ENCODE measurements at regions not wholly inside any gene's neighbourhood (a gene's known extent, or its start where the extent isn't known, plus 50 kb on each side); places are given as distances from the start of the nearest gene placed in this dataset.

- TF ChIP-seq, protein P1, sequence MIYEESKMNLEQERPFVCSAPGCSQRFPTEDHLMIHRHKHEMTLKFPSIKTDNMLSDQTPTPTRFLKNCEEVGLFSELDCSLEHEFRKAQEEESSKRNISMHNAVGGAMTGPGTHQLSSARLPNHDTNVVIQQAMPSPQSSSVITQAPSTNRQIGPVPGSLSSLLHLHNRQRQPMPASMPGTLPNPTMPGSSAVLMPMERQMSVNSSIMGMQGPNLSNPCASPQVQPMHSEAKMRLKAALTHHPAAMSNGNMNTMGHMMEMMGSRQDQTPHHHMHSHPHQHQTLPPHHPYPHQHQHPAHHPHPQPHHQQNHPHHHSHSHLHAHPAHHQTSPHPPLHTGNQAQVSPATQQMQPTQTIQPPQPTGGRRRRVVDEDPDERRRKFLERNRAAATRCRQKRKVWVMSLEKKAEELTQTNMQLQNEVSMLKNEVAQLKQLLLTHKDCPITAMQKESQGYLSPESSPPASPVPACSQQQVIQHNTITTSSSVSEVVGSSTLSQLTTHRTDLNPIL (CRISPR knock-in tag; IDR thresholded peaks at IDR 0.05; ENCODE audit: low read depth) = no peak
- TF ChIP-seq ZFP3 (CRISPR knock-in tag; IDR thresholded peaks at IDR 0.05) (no peak), ZC3H10 (CRISPR knock-in tag; IDR thresholded peaks at IDR 0.05) (no peak), RARB (CRISPR knock-in tag; IDR thresholded peaks at IDR 0.05) (no peak), TOX (CRISPR knock-in tag; IDR thresholded peaks at IDR 0.05; ENCODE audit: borderline replicate concordance) (no peak), BACH2 (CRISPR knock-in tag; IDR thresholded peaks at IDR 0.05; ENCODE audit: borderline replicate concordance) (no peak), ZNF8 (CRISPR knock-in tag; IDR thresholded peaks at IDR 0.05) (no peak), ISL1 (CRISPR knock-in tag; IDR thresholded peaks at IDR 0.05) (no peak)
These were observed 254.1 kb upstream of the ZFHX3 start for GRCh38 chr16:73301984-73302383.

Measured in SK-N-SH treated with all-trans-retinoic acid at 6 μM for 48 hours (cell line).